Body of pancreas (tissue), 4 donors: ENCODE measurements at regions not wholly inside any gene's neighbourhood (a gene's known extent, or its start where the extent isn't known, plus 50 kb on each side); places are given as distances from the start of the nearest gene placed in this dataset.

Experiments
- POLR2A ChIP-seq, 3 donors: fragments of 450-650 bp; IDR thresholded peaks; one replicate each; pipeline ENCODE4 v1.6.1; 2016; ENCODE audit warnings: antibody characterized with exemption in 3 of 3, mild to moderate bottlenecking in 2 of 3
- TF ChIP-seq, protein P1 (sequence below), 7 experiments: fragments of 450-650 bp in 4 of 7; fragments of 200-600 bp in 3 of 7; sonication (generic) in 3 of 7; IDR thresholded peaks; one replicate each; pipeline ENCODE4 v1.5.1; 2016 to 2019; ENCODE audit warnings: antibody characterized with exemption in 7 of 7

DNA sequence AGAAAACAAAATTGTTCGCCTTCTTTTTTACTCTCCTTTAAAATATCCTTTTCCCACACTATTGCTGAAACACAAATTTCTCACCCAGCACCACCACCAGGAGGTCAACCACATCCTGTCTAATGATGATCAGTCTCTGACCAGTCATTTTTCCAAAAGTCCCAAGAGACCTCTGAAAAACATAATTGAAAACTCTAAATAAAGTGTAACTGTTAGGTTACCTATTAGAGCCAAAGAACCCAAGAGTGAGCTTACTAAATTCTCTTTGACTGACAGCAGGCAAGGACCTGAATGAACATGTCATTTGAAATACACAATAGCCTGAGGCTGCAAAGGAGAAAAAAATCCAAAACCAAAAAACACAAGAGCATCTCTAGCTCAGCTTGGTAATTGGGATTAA is 735.4 kb downstream of the CBLN4 start:
- TF ChIP-seq, protein P1, sequence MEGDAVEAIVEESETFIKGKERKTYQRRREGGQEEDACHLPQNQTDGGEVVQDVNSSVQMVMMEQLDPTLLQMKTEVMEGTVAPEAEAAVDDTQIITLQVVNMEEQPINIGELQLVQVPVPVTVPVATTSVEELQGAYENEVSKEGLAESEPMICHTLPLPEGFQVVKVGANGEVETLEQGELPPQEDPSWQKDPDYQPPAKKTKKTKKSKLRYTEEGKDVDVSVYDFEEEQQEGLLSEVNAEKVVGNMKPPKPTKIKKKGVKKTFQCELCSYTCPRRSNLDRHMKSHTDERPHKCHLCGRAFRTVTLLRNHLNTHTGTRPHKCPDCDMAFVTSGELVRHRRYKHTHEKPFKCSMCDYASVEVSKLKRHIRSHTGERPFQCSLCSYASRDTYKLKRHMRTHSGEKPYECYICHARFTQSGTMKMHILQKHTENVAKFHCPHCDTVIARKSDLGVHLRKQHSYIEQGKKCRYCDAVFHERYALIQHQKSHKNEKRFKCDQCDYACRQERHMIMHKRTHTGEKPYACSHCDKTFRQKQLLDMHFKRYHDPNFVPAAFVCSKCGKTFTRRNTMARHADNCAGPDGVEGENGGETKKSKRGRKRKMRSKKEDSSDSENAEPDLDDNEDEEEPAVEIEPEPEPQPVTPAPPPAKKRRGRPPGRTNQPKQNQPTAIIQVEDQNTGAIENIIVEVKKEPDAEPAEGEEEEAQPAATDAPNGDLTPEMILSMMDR (IDR thresholded peaks at IDR 0.05): no peak
- TF ChIP-seq POLR2A (IDR thresholded peaks at IDR 0.05): no peak
